CD4-positive, alpha-beta T cell (primary cell): ENCODE measurements at regions not wholly inside any gene's neighbourhood (a gene's known extent, or its start where the extent isn't known, plus 50 kb on each side); places are given as distances from the start of the nearest gene placed in this dataset.

ENCODE experiments used
- ATAC-seq: fragments of 200-7000 bp; cut with Tn5 transposase; one replicate; pipeline ENCODE4 v1.10.0; 2022; ENCODE audit warnings: mild to moderate bottlenecking; ENCODE audit not compliant: poor library complexity
- CTCF ChIA-PET: fragments of 350-600 bp; sonication (Branson Sonifier 250); formaldehyde crosslinking; loops from one replicate; lab custom pipeline; 2021; ENCODE audit warnings: antibody characterized with exemption, inconsistent platforms; lab: Charles Lee
- POLR2A ChIA-PET: fragments of 350-600 bp; sonication (Branson Sonifier 250); formaldehyde crosslinking; loops from one replicate; lab custom pipeline; 2021; ENCODE audit warnings: antibody characterized with exemption, inconsistent platforms; lab: Charles Lee
- DNase-seq, 14 experiments: peaks; one replicate each; pipeline ENCODE4 v3.0.0-alpha.2; 2013 to 2020; ENCODE audit warnings: mixed read lengths in 2 of 14
- H3K27ac ChIP-seq, 2 donors: one replicate each; pipeline versions ENCODE4 v1.5.1 to v1.7.0; 2013; ENCODE audit warnings: low read length in 2 of 2, low read depth in 1 of 2, mild to moderate bottlenecking in 1 of 2
- H3K27me3 ChIP-seq, 2 experiments: 1 replicate in 1 of 2; 2 replicates in 1 of 2; pipeline versions ENCODE4 v1.6.1 to v1.7.0; 2013; ENCODE audit warnings: low read length in 2 of 2, control low read depth in 1 of 2, mild to moderate bottlenecking in 1 of 2, moderate library complexity in 1 of 2; ENCODE audit not compliant: insufficient read depth in 2 of 2, control insufficient read depth in 1 of 2
- H3K36me3 ChIP-seq: one replicate; pipeline ENCODE4 v1.6.1; 2013; ENCODE audit warnings: low read length, control low read depth; ENCODE audit not compliant: insufficient read depth
- H3K4me1 ChIP-seq: one replicate; pipeline ENCODE4 v1.6.1; 2013; ENCODE audit warnings: low read length, control low read depth; ENCODE audit not compliant: insufficient read depth
- H3K4me3 ChIP-seq: one replicate; pipeline ENCODE4 v1.5.1; 2013; ENCODE audit warnings: mild to moderate bottlenecking, low read length, moderate library complexity
- H3K9me3 ChIP-seq, 2 experiments: 1 replicate in 1 of 2; 2 replicates in 1 of 2; pipeline versions ENCODE4 v1.6.1 to v1.7.0; 2013; ENCODE audit warnings: low read length in 2 of 2, mild to moderate bottlenecking in 2 of 2, control low read depth in 1 of 2, moderate library complexity in 1 of 2; ENCODE audit not compliant: control insufficient read depth in 1 of 2, insufficient read depth in 1 of 2
- H3K27ac Mint-ChIP-seq: one replicate; pipeline ENCODE4 v1.8.0; 2020; ENCODE audit warnings: mixed read lengths
- H3K27me3 Mint-ChIP-seq: one replicate; pipeline ENCODE4 v1.8.0; 2021; ENCODE audit warnings: mixed read lengths
- H3K36me3 Mint-ChIP-seq: one replicate; pipeline ENCODE4 v1.8.0; 2021; ENCODE audit warnings: low read depth, mixed read lengths
- H3K4me1 Mint-ChIP-seq: one replicate; pipeline ENCODE4 v1.8.0; 2021; ENCODE audit warnings: low read depth, mixed read lengths
- H3K4me3 Mint-ChIP-seq: one replicate; pipeline ENCODE4 v1.8.0; 2020; ENCODE audit warnings: mild to moderate bottlenecking, mixed read lengths
- H3K9me3 Mint-ChIP-seq: one replicate; pipeline ENCODE4 v1.8.0; 2020; ENCODE audit warnings: mixed read lengths
- intact Hi-C, 2 experiments: fragments of 100-400 bp; cut with DNase I in 1 of 2; cut with micrococcal nuclease in 1 of 2; formaldehyde crosslinking; loops; one replicate each; pipeline versions ENCODE4 v1.15.1 to v1.9.0; 2023 to 2025; cut with DNase I, micrococcal nuclease
- TF ChIP-seq, protein P1 (sequence below): fragments of 200-600 bp; IDR thresholded peaks from one replicate; pipeline ENCODE4 v1.8.0; 2022; ENCODE audit warnings: antibody characterized with exemption, mild to moderate bottlenecking

- H3K36me3 Mint-ChIP-seq = no peaks in the 10 kb centered on the region
- DNase-seq = no peak
- H3K9me3 ChIP-seq = no peaks in the 10 kb centered on the region
- no peaks in the 10 kb centered on the region for H3K36me3 ChIP-seq
- intact Hi-C loops = loop anchor here in 1 of 2 experiments (5.0 kb wide), 1 partner anchor 34 kb away; no protein-coding TSS in a partner anchor
- ATAC-seq = no peak
- TF ChIP-seq, protein P1, sequence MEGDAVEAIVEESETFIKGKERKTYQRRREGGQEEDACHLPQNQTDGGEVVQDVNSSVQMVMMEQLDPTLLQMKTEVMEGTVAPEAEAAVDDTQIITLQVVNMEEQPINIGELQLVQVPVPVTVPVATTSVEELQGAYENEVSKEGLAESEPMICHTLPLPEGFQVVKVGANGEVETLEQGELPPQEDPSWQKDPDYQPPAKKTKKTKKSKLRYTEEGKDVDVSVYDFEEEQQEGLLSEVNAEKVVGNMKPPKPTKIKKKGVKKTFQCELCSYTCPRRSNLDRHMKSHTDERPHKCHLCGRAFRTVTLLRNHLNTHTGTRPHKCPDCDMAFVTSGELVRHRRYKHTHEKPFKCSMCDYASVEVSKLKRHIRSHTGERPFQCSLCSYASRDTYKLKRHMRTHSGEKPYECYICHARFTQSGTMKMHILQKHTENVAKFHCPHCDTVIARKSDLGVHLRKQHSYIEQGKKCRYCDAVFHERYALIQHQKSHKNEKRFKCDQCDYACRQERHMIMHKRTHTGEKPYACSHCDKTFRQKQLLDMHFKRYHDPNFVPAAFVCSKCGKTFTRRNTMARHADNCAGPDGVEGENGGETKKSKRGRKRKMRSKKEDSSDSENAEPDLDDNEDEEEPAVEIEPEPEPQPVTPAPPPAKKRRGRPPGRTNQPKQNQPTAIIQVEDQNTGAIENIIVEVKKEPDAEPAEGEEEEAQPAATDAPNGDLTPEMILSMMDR = no peak
- H3K4me3 ChIP-seq = no peak overlapping the region
- H3K27ac Mint-ChIP-seq = no peak overlapping the region
- no peaks in the 10 kb centered on the region for H3K4me1 ChIP-seq
- no peaks in the 10 kb centered on the region for H3K9me3 Mint-ChIP-seq
- ChIA-PET POLR2A (no interaction called here), CTCF (no interaction called here)
- no peaks in the 10 kb centered on the region for H3K27me3 ChIP-seq
- no peak overlapping the region for H3K4me3 Mint-ChIP-seq
- no peaks in the 10 kb centered on the region for H3K27me3 Mint-ChIP-seq
- no peak overlapping the region for H3K27ac ChIP-seq
- H3K4me1 Mint-ChIP-seq = no peaks in the 10 kb centered on the region
Observed at GRCh38 chr10:47146572-47146971, 153.4 kb upstream of the GDF10 start.

- Mint-ChIP-seq H3K27ac (no peak overlapping the region), H3K4me3 (no peak overlapping the region), H3K9me3 (no peaks in the 10 kb centered on the region), H3K4me1 (no peaks in the 10 kb centered on the region), H3K36me3 (no peaks in the 10 kb centered on the region), H3K27me3 (no peaks in the 10 kb centered on the region)
- no peak for DNase-seq
- Histone ChIP-seq H3K4me3 (no peak overlapping the region), H3K9me3 (no peaks in the 10 kb centered on the region), H3K4me1 (no peaks in the 10 kb centered on the region), H3K36me3 (no peaks in the 10 kb centered on the region), H3K27me3 (no peaks in the 10 kb centered on the region), H3K27ac (no peak overlapping the region)
- TF ChIP-seq, protein P1 = no peak
- intact Hi-C loops = loop anchor here in 1 of 2 experiments (5.0 kb wide), 1 partner anchor 35 kb away; no protein-coding TSS in a partner anchor
- ChIA-PET POLR2A (no interaction called here), CTCF (no interaction called here)
- ATAC-seq = no peak
Observed at GRCh38 chr10:47147186-47147585, 152.8 kb upstream of the GDF10 start.

DNA sequence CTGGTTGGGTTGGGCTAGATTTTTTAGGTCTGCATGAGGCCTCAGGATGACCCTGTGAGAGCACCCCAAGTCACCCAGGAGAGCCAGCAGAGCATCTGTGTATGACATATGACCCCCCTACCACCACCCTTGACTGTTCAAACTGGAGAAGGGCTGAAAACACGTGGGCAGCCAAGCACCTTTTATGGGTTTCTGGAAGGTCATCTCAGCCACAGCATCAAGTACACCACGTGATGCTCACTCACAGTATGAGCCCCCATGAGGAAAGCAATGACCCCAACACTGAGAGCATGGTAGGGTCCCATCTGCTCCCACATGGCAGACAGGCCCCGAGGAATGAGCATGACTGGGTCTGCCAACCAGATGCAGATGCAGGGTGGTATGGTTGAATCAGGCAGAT is 149.4 kb upstream of the GDF10 start:
- ATAC-seq (no peak), DNase-seq (no peak)
- CTCF ChIA-PET = no interaction called here
- no peaks in the 10 kb centered on the region for H3K27me3 Mint-ChIP-seq
- POLR2A ChIA-PET = no interaction called here
- Histone ChIP-seq H3K9me3 (peaks cover 0 to 13% of the 10 kb centered on the region in 2 experiments), H3K27ac (no peak overlapping the region), H3K36me3 (no peaks in the 10 kb centered on the region), H3K4me1 (no peaks in the 10 kb centered on the region), H3K4me3 (no peak overlapping the region), H3K27me3 (no peaks in the 10 kb centered on the region)
- no peak overlapping the region for H3K27ac Mint-ChIP-seq
- TF ChIP-seq, protein P1 = no peak
- intact Hi-C loops = no loop called here
- peaks cover 9% of the 10 kb centered on the region for H3K9me3 Mint-ChIP-seq
- peaks cover 7% of the 10 kb centered on the region for H3K4me1 Mint-ChIP-seq
- H3K36me3 Mint-ChIP-seq = no peaks in the 10 kb centered on the region
- H3K4me3 Mint-ChIP-seq = no peak overlapping the region
